A673 (cell line): ENCODE measurements at regions not wholly inside any gene's neighbourhood (a gene's known extent, or its start where the extent isn't known, plus 50 kb on each side); places are given as distances from the start of the nearest gene placed in this dataset.

Experiments used
- BruUV-seq: library from RNA; stranded (reverse); fragments of 400-500 nt; replicated peaks from 2 replicates; lab custom pipeline; 2021; lab: Mats Ljungman, UMichigan
- CTCF ChIA-PET: fragments of 300-600 bp; sonication (Branson Sonifier 250); formaldehyde crosslinking; loops from one replicate; lab custom pipeline; 2022; ENCODE audit warnings: antibody characterized with exemption; lab: Charles Lee
- POLR2A ChIA-PET: fragments of 300-600 bp; sonication (Branson Sonifier 250); formaldehyde crosslinking; loops from one replicate; lab custom pipeline; 2022; ENCODE audit warnings: antibody characterized with exemption; ENCODE audit not compliant: low non-redundant PET; lab: Charles Lee
- DNase-seq: peaks from one replicate; pipeline ENCODE4 v3.0.0-alpha.2; 2015; ENCODE audit warnings: low spot score
- H3K27ac ChIP-seq: fragments of 200-600 bp; sonication (generic); 2 replicates; pipeline ENCODE4 v1.5.1; 2016; ENCODE audit warnings: mixed run types, low read depth, mild to moderate bottlenecking, mixed read lengths, antibody characterized with exemption, low read length; ENCODE audit not compliant: poor library complexity, severe bottlenecking
- H3K27me3 ChIP-seq: fragments of 200-600 bp; sonication (generic); replicated peaks from 2 replicates; pipeline ENCODE4 v1.6.1; 2017; ENCODE audit warnings: mixed run types, low read depth, mild to moderate bottlenecking, mixed read lengths, antibody characterized with exemption, low read length; ENCODE audit not compliant: insufficient read depth, poor library complexity
- H3K36me3 ChIP-seq: fragments of 200-600 bp; sonication (generic); 2 replicates; pipeline ENCODE4 v1.6.1; 2016; ENCODE audit warnings: mixed run types, mild to moderate bottlenecking, mixed read lengths, antibody characterized with exemption, low read length; ENCODE audit not compliant: insufficient read depth, poor library complexity, severe bottlenecking
- H3K4me1 ChIP-seq: fragments of 200-600 bp; sonication (generic); 2 replicates; pipeline ENCODE4 v1.6.1; 2017; ENCODE audit warnings: mixed run types, mild to moderate bottlenecking, mixed read lengths, antibody characterized with exemption, low read length; ENCODE audit not compliant: insufficient read depth, poor library complexity, severe bottlenecking
- H3K4me3 ChIP-seq: fragments of 200-600 bp; sonication (generic); 2 replicates; pipeline ENCODE4 v1.5.1; 2016; ENCODE audit warnings: low read depth, mixed run types, mild to moderate bottlenecking, mixed read lengths, low read length; ENCODE audit not compliant: poor library complexity, severe bottlenecking
- H3K9me3 ChIP-seq: fragments of 200-600 bp; sonication (generic); 2 replicates; pipeline ENCODE4 v1.6.1; 2016; ENCODE audit warnings: mixed run types, low read depth, mild to moderate bottlenecking, mixed read lengths, antibody characterized with exemption, low read length; ENCODE audit not compliant: poor library complexity, severe bottlenecking
- CTCF ChIP-seq: fragments of 300-800, 200-600 bp; sonication (generic); conservative IDR thresholded peaks from 2 replicates; pipeline ENCODE4 v1.5.1; 2017; ENCODE audit warnings: low read depth, mild to moderate bottlenecking, antibody characterized with exemption, low read length, moderate library complexity, mixed read lengths
- EZH2 ChIP-seq: fragments of 200-600 bp; sonication (generic); IDR thresholded peaks from 2 replicates; pipeline ENCODE4 v1.6.1; 2017; ENCODE audit warnings: borderline replicate concordance, low read depth, mild to moderate bottlenecking, mixed read lengths, antibody characterized with exemption, low read length; ENCODE audit not compliant: poor library complexity, severe bottlenecking
- intact Hi-C: fragments of 100-400 bp; cut with micrococcal nuclease; formaldehyde crosslinking; loops from one replicate; pipeline ENCODE4 v1.10.0; 2022; ENCODE audit not compliant: unreplicated experiment

- no peaks in the 10 kb centered on the region for H3K4me1 ChIP-seq
- TF ChIP-seq CTCF (no peak), EZH2 (no peak)
- intact Hi-C loops: no loop called here
- no peak overlapping the region for H3K4me3 ChIP-seq
- no peaks in the 10 kb centered on the region for H3K27me3 ChIP-seq
- no peak overlapping the region for H3K27ac ChIP-seq
- ChIA-PET CTCF (no interaction called here), POLR2A (no interaction called here)
- no peaks in the 10 kb centered on the region for H3K36me3 ChIP-seq
- DNase-seq: no peak
- no peaks in the 10 kb centered on the region for H3K9me3 ChIP-seq
- no TSS peak for BruUV-seq
Observed at GRCh38 chr22:49602481-49602880, 225.2 kb downstream of the BRD1 start.

GRCh38 chr22:49601614-49602321 is 225.9 kb downstream of the BRD1 start:
- no peak for DNase-seq
- CTCF ChIA-PET: no interaction called here
- no peaks in the 10 kb centered on the region for H3K4me1 ChIP-seq
- no peak for TF ChIP-seq EZH2
- no peak for TF ChIP-seq CTCF
- no TSS peak for BruUV-seq
- H3K4me3 ChIP-seq: no peak overlapping the region
- POLR2A ChIA-PET: interaction anchor here (0.5 kb wide), 1 partner anchor 522 kb away, joined by 5 read pairs; no protein-coding TSS in a partner anchor
- H3K27ac ChIP-seq: no peak overlapping the region
- no peaks in the 10 kb centered on the region for H3K36me3 ChIP-seq
- H3K27me3 ChIP-seq: no peaks in the 10 kb centered on the region
- intact Hi-C loops: no loop called here
- no peaks in the 10 kb centered on the region for H3K9me3 ChIP-seq

- no peaks in the 10 kb centered on the region for H3K4me1 ChIP-seq
- no peak for DNase-seq
- BruUV-seq: no TSS peak
- H3K27ac ChIP-seq: no peak overlapping the region
- H3K4me3 ChIP-seq: no peak overlapping the region
- CTCF ChIA-PET: no interaction called here
- H3K27me3 ChIP-seq: no peaks in the 10 kb centered on the region
- H3K9me3 ChIP-seq: no peaks in the 10 kb centered on the region
- intact Hi-C loops: no loop called here
- H3K36me3 ChIP-seq: no peaks in the 10 kb centered on the region
- POLR2A ChIA-PET: no interaction called here
- no peak for TF ChIP-seq CTCF
Observed at GRCh38 chr22:49600891-49601431, 226.7 kb downstream of the BRD1 start.
